A673 (cell line): ENCODE measurements at regions not wholly inside any gene's neighbourhood (a gene's known extent, or its start where the extent isn't known, plus 50 kb on each side); places are given as distances from the start of the nearest gene placed in this dataset.

Source experiments
- BruUV-seq: library from RNA; stranded (reverse); fragments of 400-500 nt; replicated peaks from 2 replicates; lab custom pipeline; 2021; lab: Mats Ljungman, UMichigan
- CTCF ChIA-PET: fragments of 300-600 bp; sonication (Branson Sonifier 250); formaldehyde crosslinking; loops from one replicate; lab custom pipeline; 2022; ENCODE audit warnings: antibody characterized with exemption; lab: Charles Lee
- POLR2A ChIA-PET: fragments of 300-600 bp; sonication (Branson Sonifier 250); formaldehyde crosslinking; loops from one replicate; lab custom pipeline; 2022; ENCODE audit warnings: antibody characterized with exemption; ENCODE audit not compliant: low non-redundant PET; lab: Charles Lee
- DNase-seq: peaks from one replicate; pipeline ENCODE4 v3.0.0-alpha.2; 2015; ENCODE audit warnings: low spot score
- H3K27ac ChIP-seq: fragments of 200-600 bp; sonication (generic); 2 replicates; pipeline ENCODE4 v1.5.1; 2016; ENCODE audit warnings: mixed run types, low read depth, mild to moderate bottlenecking, mixed read lengths, antibody characterized with exemption, low read length; ENCODE audit not compliant: poor library complexity, severe bottlenecking
- H3K27me3 ChIP-seq: fragments of 200-600 bp; sonication (generic); replicated peaks from 2 replicates; pipeline ENCODE4 v1.6.1; 2017; ENCODE audit warnings: mixed run types, low read depth, mild to moderate bottlenecking, mixed read lengths, antibody characterized with exemption, low read length; ENCODE audit not compliant: insufficient read depth, poor library complexity
- H3K36me3 ChIP-seq: fragments of 200-600 bp; sonication (generic); 2 replicates; pipeline ENCODE4 v1.6.1; 2016; ENCODE audit warnings: mixed run types, mild to moderate bottlenecking, mixed read lengths, antibody characterized with exemption, low read length; ENCODE audit not compliant: insufficient read depth, poor library complexity, severe bottlenecking
- H3K4me1 ChIP-seq: fragments of 200-600 bp; sonication (generic); 2 replicates; pipeline ENCODE4 v1.6.1; 2017; ENCODE audit warnings: mixed run types, mild to moderate bottlenecking, mixed read lengths, antibody characterized with exemption, low read length; ENCODE audit not compliant: insufficient read depth, poor library complexity, severe bottlenecking
- H3K4me3 ChIP-seq: fragments of 200-600 bp; sonication (generic); 2 replicates; pipeline ENCODE4 v1.5.1; 2016; ENCODE audit warnings: low read depth, mixed run types, mild to moderate bottlenecking, mixed read lengths, low read length; ENCODE audit not compliant: poor library complexity, severe bottlenecking
- H3K9me3 ChIP-seq: fragments of 200-600 bp; sonication (generic); 2 replicates; pipeline ENCODE4 v1.6.1; 2016; ENCODE audit warnings: mixed run types, low read depth, mild to moderate bottlenecking, mixed read lengths, antibody characterized with exemption, low read length; ENCODE audit not compliant: poor library complexity, severe bottlenecking
- EZH2 ChIP-seq: fragments of 200-600 bp; sonication (generic); IDR thresholded peaks from 2 replicates; pipeline ENCODE4 v1.6.1; 2017; ENCODE audit warnings: borderline replicate concordance, low read depth, mild to moderate bottlenecking, mixed read lengths, antibody characterized with exemption, low read length; ENCODE audit not compliant: poor library complexity, severe bottlenecking
- intact Hi-C: fragments of 100-400 bp; cut with micrococcal nuclease; formaldehyde crosslinking; loops from one replicate; pipeline ENCODE4 v1.10.0; 2022; ENCODE audit not compliant: unreplicated experiment
- TF ChIP-seq, protein P1 (sequence below): fragments of 300-800, 200-600 bp; sonication (generic); conservative IDR thresholded peaks from 2 replicates; pipeline ENCODE4 v1.5.1; 2017; ENCODE audit warnings: low read depth, mild to moderate bottlenecking, antibody characterized with exemption, low read length, moderate library complexity, mixed read lengths

DNA sequence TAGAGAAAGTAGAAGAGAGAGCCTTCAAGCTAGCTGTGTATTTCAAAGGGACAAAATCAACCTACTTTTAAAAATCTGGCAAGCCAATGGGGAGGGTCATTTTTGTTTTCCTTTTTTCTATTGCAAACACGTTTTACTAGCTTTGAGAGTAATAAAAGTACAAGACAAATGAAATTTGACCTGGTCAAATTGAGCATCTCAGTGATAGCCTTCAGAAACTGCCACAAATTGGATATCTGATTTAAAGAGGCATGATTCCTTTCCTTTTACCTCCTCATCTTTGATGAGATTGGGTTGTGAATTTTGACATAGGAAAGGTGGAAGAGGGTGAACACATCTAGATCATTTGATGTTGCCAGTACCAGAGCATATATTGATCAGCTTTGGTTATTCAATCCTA, 53.6 kb upstream of the RBMS3 start:
- Histone ChIP-seq H3K36me3 (no peaks in the 10 kb centered on the region), H3K27ac (no peak overlapping the region), H3K4me1 (no peaks in the 10 kb centered on the region), H3K4me3 (no peak overlapping the region), H3K9me3 (no peaks in the 10 kb centered on the region), H3K27me3 (no peaks in the 10 kb centered on the region)
- CTCF ChIA-PET = no interaction called here
- BruUV-seq = no TSS peak
- no peak for DNase-seq
- no peak for TF ChIP-seq EZH2
- TF ChIP-seq, protein P1, sequence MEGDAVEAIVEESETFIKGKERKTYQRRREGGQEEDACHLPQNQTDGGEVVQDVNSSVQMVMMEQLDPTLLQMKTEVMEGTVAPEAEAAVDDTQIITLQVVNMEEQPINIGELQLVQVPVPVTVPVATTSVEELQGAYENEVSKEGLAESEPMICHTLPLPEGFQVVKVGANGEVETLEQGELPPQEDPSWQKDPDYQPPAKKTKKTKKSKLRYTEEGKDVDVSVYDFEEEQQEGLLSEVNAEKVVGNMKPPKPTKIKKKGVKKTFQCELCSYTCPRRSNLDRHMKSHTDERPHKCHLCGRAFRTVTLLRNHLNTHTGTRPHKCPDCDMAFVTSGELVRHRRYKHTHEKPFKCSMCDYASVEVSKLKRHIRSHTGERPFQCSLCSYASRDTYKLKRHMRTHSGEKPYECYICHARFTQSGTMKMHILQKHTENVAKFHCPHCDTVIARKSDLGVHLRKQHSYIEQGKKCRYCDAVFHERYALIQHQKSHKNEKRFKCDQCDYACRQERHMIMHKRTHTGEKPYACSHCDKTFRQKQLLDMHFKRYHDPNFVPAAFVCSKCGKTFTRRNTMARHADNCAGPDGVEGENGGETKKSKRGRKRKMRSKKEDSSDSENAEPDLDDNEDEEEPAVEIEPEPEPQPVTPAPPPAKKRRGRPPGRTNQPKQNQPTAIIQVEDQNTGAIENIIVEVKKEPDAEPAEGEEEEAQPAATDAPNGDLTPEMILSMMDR = no peak
- intact Hi-C loops = no loop called here
- POLR2A ChIA-PET = interaction anchor here (0.7 kb wide), 1 partner anchor 175 kb away, joined by 3 read pairs; no protein-coding TSS in a partner anchor
